ENCODE measurements at regions not wholly inside any gene's neighbourhood (a gene's known extent, or its start where the extent isn't known, plus 50 kb on each side); places are given as distances from the start of the nearest gene placed in this dataset.

DNA sequence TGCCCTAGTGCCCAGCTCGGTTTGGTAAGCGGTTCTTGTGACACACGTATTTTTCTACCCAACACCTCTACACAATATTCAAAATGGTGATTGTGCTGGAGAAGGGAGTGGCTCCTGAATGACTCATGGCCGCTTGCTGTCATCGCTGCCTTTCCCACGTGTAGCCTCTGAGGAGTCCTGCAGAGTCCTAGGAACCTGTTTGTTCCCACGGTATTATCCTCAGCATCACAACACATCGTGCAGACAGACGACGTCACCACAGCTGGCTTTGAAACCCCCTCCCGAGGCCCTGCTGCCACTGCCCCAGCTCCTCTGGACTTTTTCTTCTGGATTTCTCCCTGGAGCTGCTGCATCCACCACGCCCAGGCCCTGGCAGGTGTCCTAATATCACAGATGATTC lies 353.5 kb downstream of the SMOC2 start:
- TF ChIP-seq, protein P1, sequence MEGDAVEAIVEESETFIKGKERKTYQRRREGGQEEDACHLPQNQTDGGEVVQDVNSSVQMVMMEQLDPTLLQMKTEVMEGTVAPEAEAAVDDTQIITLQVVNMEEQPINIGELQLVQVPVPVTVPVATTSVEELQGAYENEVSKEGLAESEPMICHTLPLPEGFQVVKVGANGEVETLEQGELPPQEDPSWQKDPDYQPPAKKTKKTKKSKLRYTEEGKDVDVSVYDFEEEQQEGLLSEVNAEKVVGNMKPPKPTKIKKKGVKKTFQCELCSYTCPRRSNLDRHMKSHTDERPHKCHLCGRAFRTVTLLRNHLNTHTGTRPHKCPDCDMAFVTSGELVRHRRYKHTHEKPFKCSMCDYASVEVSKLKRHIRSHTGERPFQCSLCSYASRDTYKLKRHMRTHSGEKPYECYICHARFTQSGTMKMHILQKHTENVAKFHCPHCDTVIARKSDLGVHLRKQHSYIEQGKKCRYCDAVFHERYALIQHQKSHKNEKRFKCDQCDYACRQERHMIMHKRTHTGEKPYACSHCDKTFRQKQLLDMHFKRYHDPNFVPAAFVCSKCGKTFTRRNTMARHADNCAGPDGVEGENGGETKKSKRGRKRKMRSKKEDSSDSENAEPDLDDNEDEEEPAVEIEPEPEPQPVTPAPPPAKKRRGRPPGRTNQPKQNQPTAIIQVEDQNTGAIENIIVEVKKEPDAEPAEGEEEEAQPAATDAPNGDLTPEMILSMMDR (IDR thresholded peaks at IDR 0.05): no peak
- TF ChIP-seq EZH2 (IDR thresholded peaks at IDR 0.05; ENCODE audit: borderline replicate concordance, insufficient read depth, low read depth, low read length, poor library complexity, severe bottlenecking): no peak

Measured in B cell (primary cell).